DND-41 (cell line): ENCODE measurements at regions not wholly inside any gene's neighbourhood (a gene's known extent, or its start where the extent isn't known, plus 50 kb on each side); places are given as distances from the start of the nearest gene placed in this dataset.

Experiments used
- CTCF ChIP-seq: IDR thresholded peaks from 2 replicates; pipeline ENCODE4 v1.5.1; 2012; ENCODE audit warnings: borderline replicate concordance, low read length, moderate library complexity, mild to moderate bottlenecking; ENCODE audit not compliant: poor library complexity, severe bottlenecking; ENCODE audit errors: extremely low read depth
- EZH2 ChIP-seq: IDR thresholded peaks from 3 replicates; pipeline ENCODE4 v1.6.1; 2012; ENCODE audit warnings: borderline replicate concordance, low read depth, mild to moderate bottlenecking, moderate library complexity, low read length, inconsistent platforms; ENCODE audit not compliant: severe bottlenecking

GRCh38 chr10:106025208-106025811 lies 1139.2 kb downstream of the SORCS1 start:
- TF ChIP-seq CTCF (no peak), EZH2 (no peak)
